Bone marrow (tissue), 2 donors: ENCODE measurements at regions not wholly inside any gene's neighbourhood (a gene's known extent, or its start where the extent isn't known, plus 50 kb on each side); places are given as distances from the start of the nearest gene placed in this dataset.

ENCODE experiments used
- DNase-seq, 2 donors: peaks; one replicate each; lab custom pipeline; 2025; lab: John Stamatoyannopoulos, UW

GRCh38 chr5:106877881-106878280 lies 792.9 kb downstream of the EFNA5 start:
- no peak for DNase-seq

GRCh38 chr5:106876665-106877194 lies 794.0 kb downstream of the EFNA5 start:
- no peak for DNase-seq

- DNase-seq, result no peak
These were observed 794.5 kb downstream of the EFNA5 start for GRCh38 chr5:106876298-106876622.

- DNase-seq, result peak in 1 of 2 donors; percentile 6
These were observed 795.0 kb downstream of the EFNA5 start for GRCh38 chr5:106875591-106876297.

- no peak for DNase-seq
These were observed 795.8 kb downstream of the EFNA5 start for GRCh38 chr5:106874974-106875373.

- DNase-seq, result no peak
These were observed 796.2 kb downstream of the EFNA5 start for GRCh38 chr5:106874531-106874930.

GRCh38 chr5:106873568-106873967 lies 797.2 kb downstream of the EFNA5 start:
- no peak for DNase-seq

GRCh38 chr5:106865279-106865678 lies 805.5 kb downstream of the EFNA5 start:
- no peak for DNase-seq

- DNase-seq, result peak in 1 of 2 donors; percentile 37
These were observed 808.1 kb downstream of the EFNA5 start for GRCh38 chr5:106862450-106863193.

- DNase-seq, result no peak
These were observed 810.2 kb downstream of the EFNA5 start for GRCh38 chr5:106860398-106861044.

GRCh38 chr5:106858616-106859015 lies 812.1 kb downstream of the EFNA5 start:
- DNase-seq, result no peak

GRCh38 chr5:106854922-106855321 lies 815.8 kb downstream of the EFNA5 start:
- no peak for DNase-seq

- DNase-seq, result no peak
These were observed 816.5 kb downstream of the EFNA5 start for GRCh38 chr5:106854105-106854687.

GRCh38 chr5:106853266-106853665 lies 817.5 kb downstream of the EFNA5 start:
- DNase-seq, result no peak

GRCh38 chr5:106849266-106849665 lies 821.5 kb downstream of the EFNA5 start:
- DNase-seq, result no peak

- no peak for DNase-seq
These were observed 826.8 kb downstream of the EFNA5 start for GRCh38 chr5:106843812-106844416.

GRCh38 chr5:106833517-106833916 lies 837.2 kb downstream of the EFNA5 start:
- no peak for DNase-seq

- no peak for DNase-seq
These were observed 843.7 kb downstream of the EFNA5 start for GRCh38 chr5:106827061-106827460.

GRCh38 chr5:106825374-106825773 lies 845.4 kb downstream of the EFNA5 start:
- no peak for DNase-seq

GRCh38 chr5:106822851-106823250 lies 847.9 kb downstream of the EFNA5 start:
- DNase-seq, result no peak

GRCh38 chr5:106818552-106818951 lies 852.2 kb downstream of the EFNA5 start:
- no peak for DNase-seq

GRCh38 chr5:106814961-106815360 lies 855.8 kb downstream of the EFNA5 start:
- no peak for DNase-seq
